ENCODE measurements at regions not wholly inside any gene's neighbourhood (a gene's known extent, or its start where the extent isn't known, plus 50 kb on each side); places are given as distances from the start of the nearest gene placed in this dataset.

DNA sequence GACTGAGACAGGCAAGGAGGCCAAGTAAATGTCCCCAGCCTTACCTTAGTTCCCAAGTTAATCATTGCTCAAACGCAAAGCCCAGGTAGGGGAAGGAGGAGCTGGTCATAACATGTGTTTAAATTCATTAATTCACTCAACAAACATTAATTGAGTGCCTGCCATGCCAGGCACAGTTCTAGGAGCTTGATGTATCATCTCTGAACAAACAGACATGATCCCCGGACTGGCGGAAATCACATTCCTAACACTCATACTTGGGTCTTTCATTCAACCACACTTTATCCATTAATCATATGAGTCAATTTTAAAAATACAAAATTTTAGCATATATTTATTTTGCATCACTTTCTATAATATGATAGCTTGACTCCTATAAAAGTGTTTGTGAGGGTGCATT is 335.3 kb upstream of the NOCT start:
- DNase-seq (ENCODE audit: low spot score in 2 of 2): no peak
- Histone ChIP-seq H3K4me3 (no peak overlapping the region), H3K27ac (no peak overlapping the region), H3K4me1 (no peaks in the 10 kb centered on the region), H3K27me3 (no peaks in the 10 kb centered on the region), H3K9me3 (no peaks in the 10 kb centered on the region), H3K36me3 (no peaks in the 10 kb centered on the region)
- TF ChIP-seq POLR2A (IDR thresholded peaks at IDR 0.05) (no peak), POLR2AphosphoS5 (IDR thresholded peaks at IDR 0.05) (no peak)
- TF ChIP-seq, protein P1, sequence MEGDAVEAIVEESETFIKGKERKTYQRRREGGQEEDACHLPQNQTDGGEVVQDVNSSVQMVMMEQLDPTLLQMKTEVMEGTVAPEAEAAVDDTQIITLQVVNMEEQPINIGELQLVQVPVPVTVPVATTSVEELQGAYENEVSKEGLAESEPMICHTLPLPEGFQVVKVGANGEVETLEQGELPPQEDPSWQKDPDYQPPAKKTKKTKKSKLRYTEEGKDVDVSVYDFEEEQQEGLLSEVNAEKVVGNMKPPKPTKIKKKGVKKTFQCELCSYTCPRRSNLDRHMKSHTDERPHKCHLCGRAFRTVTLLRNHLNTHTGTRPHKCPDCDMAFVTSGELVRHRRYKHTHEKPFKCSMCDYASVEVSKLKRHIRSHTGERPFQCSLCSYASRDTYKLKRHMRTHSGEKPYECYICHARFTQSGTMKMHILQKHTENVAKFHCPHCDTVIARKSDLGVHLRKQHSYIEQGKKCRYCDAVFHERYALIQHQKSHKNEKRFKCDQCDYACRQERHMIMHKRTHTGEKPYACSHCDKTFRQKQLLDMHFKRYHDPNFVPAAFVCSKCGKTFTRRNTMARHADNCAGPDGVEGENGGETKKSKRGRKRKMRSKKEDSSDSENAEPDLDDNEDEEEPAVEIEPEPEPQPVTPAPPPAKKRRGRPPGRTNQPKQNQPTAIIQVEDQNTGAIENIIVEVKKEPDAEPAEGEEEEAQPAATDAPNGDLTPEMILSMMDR (IDR thresholded peaks at IDR 0.05): no peak
- intact Hi-C loops (cut with DNase I; ENCODE audit: low total_unique reads): no loop called here

DNA sequence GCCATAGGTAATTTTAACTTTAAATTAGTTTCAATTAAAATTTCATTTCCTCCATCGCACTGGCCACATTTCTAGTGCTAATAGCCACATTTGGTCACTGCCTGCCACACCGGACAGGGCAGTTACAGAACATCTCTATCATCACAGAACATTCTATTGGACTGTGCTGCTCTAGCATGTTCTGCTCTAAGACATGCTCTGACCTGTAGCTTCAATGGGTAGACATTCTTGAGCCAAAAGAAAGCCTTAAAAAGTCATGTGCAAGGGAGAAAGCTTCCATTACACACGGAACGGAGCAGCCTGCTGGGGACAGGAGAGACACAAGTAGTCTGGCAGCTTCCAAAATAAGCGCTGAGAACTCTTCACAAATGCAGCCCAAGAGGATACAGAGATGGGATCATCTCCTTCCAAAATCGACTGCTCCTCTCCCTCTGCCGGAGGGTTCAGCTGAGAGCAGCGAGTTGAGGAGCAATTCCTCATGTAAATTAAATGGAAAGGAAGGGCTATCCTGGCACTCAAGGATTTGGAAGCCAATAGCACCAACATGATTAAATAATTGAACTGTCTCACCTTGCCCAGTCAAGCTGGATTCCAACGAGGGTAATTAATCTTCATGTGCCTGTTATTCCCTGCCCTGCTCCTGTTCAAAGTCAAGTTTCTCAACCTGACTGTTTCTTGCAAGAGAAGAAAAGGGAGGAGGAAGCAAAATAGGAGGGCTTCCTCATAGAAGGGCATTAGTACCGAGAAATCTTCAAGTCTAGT is 336.4 kb upstream of the NOCT start:
- Histone ChIP-seq H3K9me3 (no peaks in the 10 kb centered on the region), H3K27ac (peak overlapping the region; percentile 13 to 48), H3K36me3 (no peaks in the 10 kb centered on the region), H3K27me3 (no peaks in the 10 kb centered on the region), H3K4me1 (no peaks in the 10 kb centered on the region), H3K4me3 (no peak overlapping the region)
- intact Hi-C loops (cut with DNase I; ENCODE audit: low total_unique reads): no loop called here
- TF ChIP-seq POLR2AphosphoS5 (IDR thresholded peaks at IDR 0.05) (no peak), POLR2A (IDR thresholded peaks at IDR 0.05) (no peak)
- TF ChIP-seq, protein P1 (IDR thresholded peaks at IDR 0.05): no peak
- peak in 1 of 2 donors; percentile 20 for DNase-seq (ENCODE audit: low spot score in 2 of 2)

DNA sequence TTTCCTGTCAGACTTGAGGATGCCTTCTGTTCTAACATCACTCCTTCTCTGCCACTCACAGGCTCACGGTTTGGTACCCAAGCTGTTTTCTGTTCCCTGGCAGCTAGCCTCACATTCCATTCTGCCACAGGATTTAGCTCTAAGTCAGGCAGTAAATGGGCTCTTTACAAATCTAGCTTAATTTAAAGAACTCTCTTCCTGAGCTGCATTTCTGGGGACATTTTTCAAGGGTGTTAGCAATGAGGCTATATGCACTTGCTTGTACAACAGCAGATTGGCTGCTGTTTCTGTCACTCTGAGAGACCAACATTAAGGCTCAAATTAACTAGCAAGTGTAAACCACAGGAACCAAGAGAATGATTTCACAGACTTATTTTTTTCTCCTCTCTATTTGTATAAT is 337.8 kb upstream of the NOCT start:
- Histone ChIP-seq H3K36me3 (no peaks in the 10 kb centered on the region), H3K4me3 (no peak overlapping the region), H3K27ac (no peak overlapping the region), H3K9me3 (no peaks in the 10 kb centered on the region), H3K4me1 (no peaks in the 10 kb centered on the region), H3K27me3 (no peaks in the 10 kb centered on the region)
- DNase-seq (ENCODE audit: low spot score in 2 of 2): no peak
- TF ChIP-seq, protein P1 (IDR thresholded peaks at IDR 0.05): no peak
- TF ChIP-seq POLR2A (IDR thresholded peaks at IDR 0.05) (no peak), POLR2AphosphoS5 (IDR thresholded peaks at IDR 0.05) (no peak)
- intact Hi-C loops (cut with DNase I; ENCODE audit: low total_unique reads): no loop called here

DNA sequence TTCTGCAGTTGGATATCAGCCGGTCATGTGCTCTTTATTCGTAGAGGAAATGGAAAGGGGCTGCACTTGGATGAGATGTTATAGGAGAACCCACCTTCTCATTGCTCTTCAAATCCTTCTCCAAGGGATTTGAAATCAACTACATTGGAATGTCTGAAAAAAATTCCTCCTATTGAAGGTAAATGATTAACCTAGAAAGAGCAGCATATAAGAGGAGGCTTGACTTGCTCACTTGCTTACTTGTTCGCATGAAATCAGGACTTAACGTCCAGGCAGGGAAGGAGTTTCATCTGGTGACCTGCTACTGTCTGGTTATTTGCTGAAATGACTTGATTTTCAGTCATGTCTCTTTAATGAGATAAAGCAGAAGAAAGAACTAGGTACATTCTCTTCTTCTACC is 338.4 kb upstream of the NOCT start:
- no peaks in the 10 kb centered on the region for H3K36me3 ChIP-seq
- no peak for TF ChIP-seq POLR2AphosphoS5 (IDR thresholded peaks at IDR 0.05)
- TF ChIP-seq, protein P1 (IDR thresholded peaks at IDR 0.05): no peak
- no peak for TF ChIP-seq POLR2A (IDR thresholded peaks at IDR 0.05)
- no peaks in the 10 kb centered on the region for H3K9me3 ChIP-seq
- no peak overlapping the region for H3K27ac ChIP-seq
- H3K4me3 ChIP-seq: no peak overlapping the region
- intact Hi-C loops (cut with DNase I; ENCODE audit: low total_unique reads): no loop called here
- no peak for DNase-seq (ENCODE audit: low spot score in 2 of 2)
- H3K4me1 ChIP-seq: no peaks in the 10 kb centered on the region
- H3K27me3 ChIP-seq: no peaks in the 10 kb centered on the region

DNA sequence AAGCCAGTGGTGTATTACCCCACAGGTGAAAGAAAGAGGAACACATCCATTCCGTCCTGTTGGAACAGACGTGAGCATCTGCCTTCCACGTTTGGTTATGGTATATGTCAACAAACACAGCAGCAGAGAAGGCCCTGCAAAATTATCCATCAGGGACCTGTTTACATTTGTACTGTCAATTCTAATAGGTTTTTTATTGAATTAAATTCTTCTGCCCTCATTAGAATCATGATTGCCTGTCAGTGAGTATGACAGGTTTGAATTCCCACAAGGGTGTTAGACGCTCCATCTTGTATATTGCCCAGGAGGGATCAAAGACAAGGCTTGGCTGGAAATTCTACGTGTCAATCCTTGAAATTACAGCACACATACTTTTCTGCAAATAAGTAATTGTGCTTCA is 339.9 kb upstream of the NOCT start:
- Histone ChIP-seq H3K36me3 (no peaks in the 10 kb centered on the region), H3K27me3 (no peaks in the 10 kb centered on the region), H3K9me3 (no peaks in the 10 kb centered on the region), H3K27ac (no peak overlapping the region), H3K4me1 (no peaks in the 10 kb centered on the region), H3K4me3 (no peak overlapping the region)
- intact Hi-C loops (cut with DNase I; ENCODE audit: low total_unique reads): no loop called here
- TF ChIP-seq POLR2A (IDR thresholded peaks at IDR 0.05) (no peak), POLR2AphosphoS5 (IDR thresholded peaks at IDR 0.05) (no peak)
- TF ChIP-seq, protein P1 (IDR thresholded peaks at IDR 0.05): no peak
- DNase-seq (ENCODE audit: low spot score in 2 of 2): no peak
